ENCODE measurements at regions not wholly inside any gene's neighbourhood (a gene's known extent, or its start where the extent isn't known, plus 50 kb on each side); places are given as distances from the start of the nearest gene placed in this dataset.

GRCh38 chr6:4212588-4212987 lies 77.2 kb upstream of the ECI2 start:
- TF ChIP-seq SIN3A (IDR thresholded peaks at IDR 0.05; ENCODE audit: borderline replicate concordance, insufficient read depth, low read length): no peak
- TF ChIP-seq POLR2AphosphoS5 (IDR thresholded peaks at IDR 0.05; ENCODE audit: low read depth, low read length): no peak
- TF ChIP-seq FOXP2 (optimal IDR thresholded peaks at IDR 0.05; ENCODE audit: borderline replicate concordance, extremely low read depth, extremely low read length, insufficient read depth): no peak
- no peak for TF ChIP-seq REST (IDR thresholded peaks at IDR 0.05; ENCODE audit: insufficient read depth in 1 of 2, low read depth in 2 of 2, low read length in 2 of 2)
- no peak for TF ChIP-seq TAF1 (IDR thresholded peaks at IDR 0.05; ENCODE audit: borderline replicate concordance, insufficient read depth, low read length)

GRCh38 chr6:4210629-4211419 lies 75.4 kb upstream of the ECI2 start:
- TF ChIP-seq SIN3A (IDR thresholded peaks at IDR 0.05; ENCODE audit: borderline replicate concordance, insufficient read depth, low read length): no peak
- TF ChIP-seq REST (IDR thresholded peaks at IDR 0.05; ENCODE audit: insufficient read depth in 1 of 2, low read depth in 2 of 2, low read length in 2 of 2): no peak
- TF ChIP-seq POLR2AphosphoS5 (IDR thresholded peaks at IDR 0.05; ENCODE audit: low read depth, low read length): no peak
- no peak for TF ChIP-seq FOXP2 (optimal IDR thresholded peaks at IDR 0.05; ENCODE audit: borderline replicate concordance, extremely low read depth, extremely low read length, insufficient read depth)
- no peak for TF ChIP-seq TAF1 (IDR thresholded peaks at IDR 0.05; ENCODE audit: borderline replicate concordance, insufficient read depth, low read length)

GRCh38 chr6:4209196-4209595 lies 73.8 kb upstream of the ECI2 start:
- no peak for TF ChIP-seq POLR2AphosphoS5 (IDR thresholded peaks at IDR 0.05; ENCODE audit: low read depth, low read length)
- TF ChIP-seq REST (IDR thresholded peaks at IDR 0.05; ENCODE audit: insufficient read depth in 1 of 2, low read depth in 2 of 2, low read length in 2 of 2): no peak
- TF ChIP-seq SIN3A (IDR thresholded peaks at IDR 0.05; ENCODE audit: borderline replicate concordance, insufficient read depth, low read length): no peak
- TF ChIP-seq FOXP2 (optimal IDR thresholded peaks at IDR 0.05; ENCODE audit: borderline replicate concordance, extremely low read depth, extremely low read length, insufficient read depth): no peak
- no peak for TF ChIP-seq TAF1 (IDR thresholded peaks at IDR 0.05; ENCODE audit: borderline replicate concordance, insufficient read depth, low read length)

GRCh38 chr6:4208158-4208557 lies 72.8 kb upstream of the ECI2 start:
- TF ChIP-seq TAF1 (IDR thresholded peaks at IDR 0.05; ENCODE audit: borderline replicate concordance, insufficient read depth, low read length) (no peak), FOXP2 (optimal IDR thresholded peaks at IDR 0.05; ENCODE audit: borderline replicate concordance, extremely low read depth, extremely low read length, insufficient read depth) (no peak), POLR2AphosphoS5 (IDR thresholded peaks at IDR 0.05; ENCODE audit: low read depth, low read length) (no peak), REST (IDR thresholded peaks at IDR 0.05; ENCODE audit: insufficient read depth in 1 of 2, low read depth in 2 of 2, low read length in 2 of 2) (no peak), SIN3A (IDR thresholded peaks at IDR 0.05; ENCODE audit: borderline replicate concordance, insufficient read depth, low read length) (no peak)

Measured in PFSK-1 (cell line).